ENCODE measurements at regions not wholly inside any gene's neighbourhood (a gene's known extent, or its start where the extent isn't known, plus 50 kb on each side); places are given as distances from the start of the nearest gene placed in this dataset.

DNA sequence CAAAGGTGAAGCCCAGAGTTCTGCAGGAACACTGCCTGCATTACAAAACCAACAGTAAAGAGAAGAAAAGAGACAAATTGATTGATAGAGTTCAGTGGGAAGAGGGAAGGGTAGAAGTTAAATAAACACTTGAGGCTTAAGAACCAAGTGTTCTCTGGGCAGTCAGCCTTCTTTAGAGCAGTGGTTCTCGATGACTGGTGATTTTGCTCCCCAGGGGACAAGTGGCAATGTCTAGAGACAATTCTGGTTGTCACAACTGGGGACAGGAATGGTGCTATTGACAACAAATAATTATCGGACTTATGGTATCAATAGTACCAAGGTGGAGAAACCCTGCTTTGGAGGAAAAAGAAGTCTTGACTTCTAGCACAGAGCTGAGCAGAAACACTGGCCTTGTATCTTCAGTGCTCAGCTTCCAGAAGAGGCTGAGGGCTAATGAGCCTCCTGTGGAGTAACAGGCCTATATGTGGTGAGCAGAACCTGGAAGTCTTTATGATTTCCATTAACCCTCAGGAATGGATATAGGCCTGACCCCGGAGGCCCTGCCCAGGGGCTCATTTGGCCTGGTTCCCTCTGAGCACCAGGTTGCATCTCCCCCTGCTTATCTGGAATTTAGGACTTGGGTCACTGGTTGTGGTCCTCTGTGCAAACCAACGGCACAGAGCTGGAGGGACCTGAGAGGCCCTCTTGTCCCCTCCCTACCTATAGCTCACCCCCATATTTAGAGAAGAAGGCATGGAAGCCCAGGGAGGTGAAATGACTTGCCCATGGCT, 204.6 kb upstream of the PWP1 start:
- H3K27ac ChIP-seq (ENCODE audit: extremely low read length, insufficient read depth, low read length) = no peak overlapping the region
- DNase-seq (ENCODE audit: low spot score) = no peak
- H3K79me2 ChIP-seq (ENCODE audit: insufficient read depth, low read length) = no peaks in the 10 kb centered on the region
- ChIA-PET CTCF (ENCODE audit: low intra/inter-chr PET ratio, low total read pairs) (no interaction called here), POLR2A (no interaction called here)
- no peak overlapping the region for H3K4me2 ChIP-seq (ENCODE audit: low read depth, low read length)
- no peak overlapping the region for H3K9ac ChIP-seq (ENCODE audit: insufficient read depth, low read depth, low read length)
- H2AFZ ChIP-seq (ENCODE audit: low read length) = no peak overlapping the region
- 0 out of 2 replicates have a peak, but pooled peaks cover 2% of the 10 kb centered on the region for H4K20me1 ChIP-seq (ENCODE audit: insufficient read depth, low read length)
- 42% methylated on average over 3 of the region's 4 CpGs for WGBS (ENCODE audit: low lambda C conversion rate)
- no TSS peak for BruUV-seq (replicated peaks)
- no peak for ATAC-seq
- peaks cover 59% of the 10 kb centered on the region for H3K4me1 ChIP-seq (ENCODE audit: insufficient read depth, low read length)
- H3K36me3 ChIP-seq (replicated peaks in 1 of 2; ENCODE audit: control insufficient read depth in 1 of 2, insufficient read depth in 2 of 2, low read length in 2 of 2) = no peaks in the 10 kb centered on the region
- in situ Hi-C loops (cut with HindIII; ENCODE audit: extremely low pct_ligation_motif_present, low pct_unique_long_range_greater_than_20kb) (no loop called here), intact Hi-C loops (cut with micrococcal nuclease; ENCODE audit: unreplicated experiment) (no loop called here)
- TF ChIP-seq ZNF232 (CRISPR knock-in tag; IDR thresholded peaks at IDR 0.05; ENCODE audit: borderline replicate concordance) (no peak), EP300 (IDR thresholded peaks at IDR 0.05; ENCODE audit: low read depth in 2 of 2, low read length in 2 of 2) (no peak), EP300 (CRISPR knock-in tag; IDR thresholded peaks at IDR 0.05; ENCODE audit: borderline replicate concordance) (no peak), NR2F1 (CRISPR knock-in tag; IDR thresholded peaks at IDR 0.05) (no peak), GTF3A (CRISPR knock-in tag; conservative IDR thresholded peaks at IDR 0.05) (no peak), MXD4 (CRISPR knock-in tag; IDR thresholded peaks at IDR 0.05) (no peak), DNMT3B (CRISPR knock-in tag; conservative IDR thresholded peaks at IDR 0.05) (no peak), REL (CRISPR knock-in tag; conservative IDR thresholded peaks at IDR 0.05) (no peak), SOX13 (IDR thresholded peaks at IDR 0.05) (no peak), SOX13 (CRISPR knock-in tag; conservative IDR thresholded peaks at IDR 0.05 in 1 of 2, IDR thresholded peaks at IDR 0.05 in 1 of 2) (no peak), HES4 (CRISPR knock-in tag; IDR thresholded peaks at IDR 0.05; ENCODE audit: borderline replicate concordance) (no peak), PRMT3 (CRISPR knock-in tag; IDR thresholded peaks at IDR 0.05; ENCODE audit: borderline replicate concordance, low read depth) (no peak), SP5 (CRISPR knock-in tag; IDR thresholded peaks at IDR 0.05; ENCODE audit: borderline replicate concordance, low read depth) (no peak), SP2 (CRISPR knock-in tag; IDR thresholded peaks at IDR 0.05) (no peak), CHD4 (IDR thresholded peaks at IDR 0.05; ENCODE audit: borderline replicate concordance, low read length) (no peak), SP140L (CRISPR knock-in tag; IDR thresholded peaks at IDR 0.05; ENCODE audit: borderline replicate concordance) (no peak), ZFP36 (IDR thresholded peaks at IDR 0.05; ENCODE audit: borderline replicate concordance, low read depth, low read length, partially characterized antibody) (no peak)
- TF ChIP-seq, protein P1, sequence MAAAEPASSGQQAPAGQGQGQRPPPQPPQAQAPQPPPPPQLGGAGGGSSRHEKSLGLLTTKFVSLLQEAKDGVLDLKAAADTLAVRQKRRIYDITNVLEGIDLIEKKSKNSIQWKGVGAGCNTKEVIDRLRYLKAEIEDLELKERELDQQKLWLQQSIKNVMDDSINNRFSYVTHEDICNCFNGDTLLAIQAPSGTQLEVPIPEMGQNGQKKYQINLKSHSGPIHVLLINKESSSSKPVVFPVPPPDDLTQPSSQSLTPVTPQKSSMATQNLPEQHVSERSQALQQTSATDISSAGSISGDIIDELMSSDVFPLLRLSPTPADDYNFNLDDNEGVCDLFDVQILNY (CRISPR knock-in tag; conservative IDR thresholded peaks at IDR 0.05) = no peak
- no peak for FAIRE-seq
- H3K27me3 ChIP-seq (ENCODE audit: control insufficient read depth in 1 of 2, insufficient read depth in 2 of 2, low read length in 2 of 2) = no peaks in the 10 kb centered on the region
- H3K4me3 ChIP-seq (replicated peaks in 1 of 3; ENCODE audit: insufficient read depth in 1 of 3, low read depth in 2 of 3, low read length in 3 of 3) = no peak overlapping the region
- H3K9me3 ChIP-seq (ENCODE audit: low read length) = no peaks in the 10 kb centered on the region
